GM23338 (cell line): ENCODE measurements at regions not wholly inside any gene's neighbourhood (a gene's known extent, or its start where the extent isn't known, plus 50 kb on each side); places are given as distances from the start of the nearest gene placed in this dataset.

ENCODE experiments used
- ATAC-seq: fragments of 200-7000 bp; cut with Tn5 transposase; 3 replicates; pipeline ENCODE4 v1.9.1; 2020
- DNase-seq: peaks from one replicate; pipeline ENCODE4 v3.0.0-alpha.2; 2015; ENCODE audit warnings: low spot score
- H2AFZ ChIP-seq: fragments of 200-600 bp; sonication (generic); 2 replicates; pipeline ENCODE4 v1.8.0; 2016; ENCODE audit warnings: antibody characterized with exemption, mild to moderate bottlenecking, moderate library complexity
- H3F3A ChIP-seq: fragments of 200-600 bp; sonication (generic); replicated peaks from 2 replicates; pipeline ENCODE4 v1.8.0; 2017; ENCODE audit warnings: antibody characterized with exemption, mixed run types, low read depth
- H3K27ac ChIP-seq: fragments of 200-600 bp; sonication (generic); 2 replicates; pipeline ENCODE4 v1.6.1; 2016; ENCODE audit warnings: low read depth
- H3K27me3 ChIP-seq: fragments of 200-600 bp; sonication (generic); 2 replicates; pipeline ENCODE4 v1.8.0; 2016; ENCODE audit warnings: mild to moderate bottlenecking, mixed run types, moderate library complexity; ENCODE audit not compliant: insufficient read depth
- H3K36me3 ChIP-seq: fragments of 200-600 bp; sonication (generic); 2 replicates; pipeline ENCODE4 v1.8.0; 2016; ENCODE audit warnings: mild to moderate bottlenecking; ENCODE audit not compliant: insufficient read depth
- H3K4me1 ChIP-seq: fragments of 200-600 bp; sonication (generic); 2 replicates; pipeline ENCODE4 v1.8.0; 2016; ENCODE audit warnings: mild to moderate bottlenecking, moderate library complexity; ENCODE audit not compliant: insufficient read depth
- H3K4me2 ChIP-seq: fragments of 200-600 bp; sonication (generic); 2 replicates; pipeline ENCODE4 v1.7.1; 2017; ENCODE audit warnings: mixed run types
- H3K4me3 ChIP-seq: fragments of 200-600 bp; sonication (generic); 2 replicates; pipeline ENCODE4 v1.6.1; 2016; ENCODE audit warnings: mixed run types
- H3K79me2 ChIP-seq: fragments of 200-600 bp; sonication (generic); replicated peaks from 2 replicates; pipeline ENCODE4 v1.8.0; 2017; ENCODE audit warnings: mild to moderate bottlenecking; ENCODE audit not compliant: insufficient read depth
- H3K9me2 ChIP-seq: fragments of 200-600 bp; sonication (generic); 2 replicates; pipeline ENCODE4 v1.8.0; 2017; ENCODE audit not compliant: insufficient read depth
- H4K20me1 ChIP-seq: fragments of 200-600 bp; sonication (generic); replicated peaks from 2 replicates; pipeline ENCODE4 v1.8.0; 2017; ENCODE audit warnings: mild to moderate bottlenecking; ENCODE audit not compliant: insufficient read depth
- H3K27ac Mint-ChIP-seq: 2 replicates; pipeline ENCODE4 v1.8.0; 2020; ENCODE audit warnings: inconsistent platforms, mild to moderate bottlenecking, moderate library complexity, mixed read lengths
- H3K27me3 Mint-ChIP-seq: 3 replicates; pipeline ENCODE4 v1.8.0; 2022; ENCODE audit warnings: low read depth, mild to moderate bottlenecking, moderate library complexity, mixed read lengths, inconsistent platforms; ENCODE audit not compliant: insufficient read depth, poor library complexity
- H3K36me3 Mint-ChIP-seq: 3 replicates; pipeline ENCODE4 v1.8.0; 2021; ENCODE audit warnings: low read depth, mild to moderate bottlenecking, inconsistent platforms, moderate library complexity, mixed read lengths
- H3K4me1 Mint-ChIP-seq: 3 replicates; pipeline ENCODE4 v1.8.0; 2020; ENCODE audit warnings: mild to moderate bottlenecking, inconsistent platforms, mixed read lengths
- H3K4me3 Mint-ChIP-seq: 3 replicates; pipeline ENCODE4 v1.8.0; 2021; ENCODE audit warnings: moderate library complexity, mild to moderate bottlenecking, inconsistent platforms, mixed read lengths
- H3K9me3 Mint-ChIP-seq: 3 replicates; pipeline ENCODE4 v1.8.0; 2020; ENCODE audit warnings: moderate library complexity, mild to moderate bottlenecking, inconsistent platforms, mixed read lengths
- CREB1 ChIP-seq: fragments of 250-450 bp; sonication (Bioruptor Pico); IDR thresholded peaks from 2 replicates; pipeline ENCODE4 v1.5.0; 2020; ENCODE audit warnings: low read depth, mild to moderate bottlenecking, moderate library complexity
- EZH2phosphoT487 ChIP-seq: fragments of 200-600 bp; sonication (generic); IDR thresholded peaks from one replicate; pipeline ENCODE4 v1.8.1; 2018; ENCODE audit warnings: antibody characterized with exemption; ENCODE audit not compliant: unreplicated experiment
- JUNB ChIP-seq: IDR thresholded peaks from one replicate; pipeline ENCODE4 v1.6.1; 2016; ENCODE audit warnings: antibody characterized with exemption; ENCODE audit not compliant: unreplicated experiment
- POLR2AphosphoS5 ChIP-seq: IDR thresholded peaks from 2 replicates; pipeline ENCODE4 v1.6.1; 2016; ENCODE audit warnings: antibody characterized with exemption, low read depth
- STAT1 ChIP-seq: IDR thresholded peaks from one replicate; pipeline ENCODE4 v1.6.1; 2016; ENCODE audit warnings: antibody characterized with exemption; ENCODE audit not compliant: unreplicated experiment
- ZNF331 ChIP-seq: fragments of 250-450 bp; sonication (Bioruptor Pico); IDR thresholded peaks from 2 replicates; pipeline ENCODE4 v1.5.0; 2020; ENCODE audit warnings: low read depth, mild to moderate bottlenecking, moderate library complexity
- TF ChIP-seq, protein P1 (sequence below): fragments of 250-450 bp; sonication (Bioruptor Pico); IDR thresholded peaks from 2 replicates; pipeline ENCODE4 v1.5.0; 2020; ENCODE audit warnings: mild to moderate bottlenecking, moderate library complexity
- TF ChIP-seq, protein P2 (sequence below): IDR thresholded peaks from one replicate; pipeline ENCODE4 v1.6.1; 2018; ENCODE audit warnings: antibody characterized with exemption; ENCODE audit not compliant: unreplicated experiment
- TF ChIP-seq, protein P3 (sequence below): IDR thresholded peaks from 2 replicates; pipeline ENCODE4 v1.6.1; 2016; ENCODE audit warnings: antibody characterized with exemption

DNA sequence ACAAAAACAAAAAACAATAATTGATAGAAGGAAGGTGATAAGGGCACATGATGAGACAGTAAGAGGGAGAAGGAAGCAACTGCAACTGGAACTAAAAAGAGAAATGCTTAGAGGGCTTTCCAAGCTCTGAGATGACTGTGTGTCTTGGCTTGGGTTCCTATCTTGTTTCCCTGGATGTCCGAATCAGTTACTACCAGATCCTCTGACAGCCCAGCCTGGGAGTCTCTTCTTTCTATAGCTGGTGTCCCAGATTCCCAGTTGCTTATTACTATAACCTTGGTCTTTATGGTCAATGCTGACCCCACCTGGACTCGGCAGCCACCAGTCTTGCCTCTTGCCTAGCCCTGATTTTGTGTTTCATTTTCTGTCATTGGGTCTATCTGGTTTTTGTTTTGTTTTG is 116.4 kb downstream of the RFC3 start:
- H3K27ac Mint-ChIP-seq, result peak overlapping the region; percentile 36
- no peaks in the 10 kb centered on the region for H4K20me1 ChIP-seq
- no peaks in the 10 kb centered on the region for H3K9me2 ChIP-seq
- no peaks in the 10 kb centered on the region for H3K27me3 ChIP-seq
- no peaks in the 10 kb centered on the region for H3F3A ChIP-seq
- H3K4me3 ChIP-seq, result no peak overlapping the region
- DNase-seq, result no peak
- peaks cover 36% of the 10 kb centered on the region for H3K4me1 ChIP-seq
- H3K36me3 ChIP-seq, result no peaks in the 10 kb centered on the region
- H3K9me3 Mint-ChIP-seq, result peaks cover 2% of the 10 kb centered on the region; the same call in 2 of the 3 replicates
- H2AFZ ChIP-seq, result no peak overlapping the region
- peaks cover 3% of the 10 kb centered on the region for H3K27me3 Mint-ChIP-seq
- H3K4me3 Mint-ChIP-seq, result no peak overlapping the region
- peaks cover 2% of the 10 kb centered on the region; the same call in 2 of the 3 replicates for H3K36me3 Mint-ChIP-seq
- no peak overlapping the region for H3K4me2 ChIP-seq
- no peak for TF ChIP-seq ZNF331
- TF ChIP-seq POLR2AphosphoS5, result no peak
- TF ChIP-seq, protein P1, sequence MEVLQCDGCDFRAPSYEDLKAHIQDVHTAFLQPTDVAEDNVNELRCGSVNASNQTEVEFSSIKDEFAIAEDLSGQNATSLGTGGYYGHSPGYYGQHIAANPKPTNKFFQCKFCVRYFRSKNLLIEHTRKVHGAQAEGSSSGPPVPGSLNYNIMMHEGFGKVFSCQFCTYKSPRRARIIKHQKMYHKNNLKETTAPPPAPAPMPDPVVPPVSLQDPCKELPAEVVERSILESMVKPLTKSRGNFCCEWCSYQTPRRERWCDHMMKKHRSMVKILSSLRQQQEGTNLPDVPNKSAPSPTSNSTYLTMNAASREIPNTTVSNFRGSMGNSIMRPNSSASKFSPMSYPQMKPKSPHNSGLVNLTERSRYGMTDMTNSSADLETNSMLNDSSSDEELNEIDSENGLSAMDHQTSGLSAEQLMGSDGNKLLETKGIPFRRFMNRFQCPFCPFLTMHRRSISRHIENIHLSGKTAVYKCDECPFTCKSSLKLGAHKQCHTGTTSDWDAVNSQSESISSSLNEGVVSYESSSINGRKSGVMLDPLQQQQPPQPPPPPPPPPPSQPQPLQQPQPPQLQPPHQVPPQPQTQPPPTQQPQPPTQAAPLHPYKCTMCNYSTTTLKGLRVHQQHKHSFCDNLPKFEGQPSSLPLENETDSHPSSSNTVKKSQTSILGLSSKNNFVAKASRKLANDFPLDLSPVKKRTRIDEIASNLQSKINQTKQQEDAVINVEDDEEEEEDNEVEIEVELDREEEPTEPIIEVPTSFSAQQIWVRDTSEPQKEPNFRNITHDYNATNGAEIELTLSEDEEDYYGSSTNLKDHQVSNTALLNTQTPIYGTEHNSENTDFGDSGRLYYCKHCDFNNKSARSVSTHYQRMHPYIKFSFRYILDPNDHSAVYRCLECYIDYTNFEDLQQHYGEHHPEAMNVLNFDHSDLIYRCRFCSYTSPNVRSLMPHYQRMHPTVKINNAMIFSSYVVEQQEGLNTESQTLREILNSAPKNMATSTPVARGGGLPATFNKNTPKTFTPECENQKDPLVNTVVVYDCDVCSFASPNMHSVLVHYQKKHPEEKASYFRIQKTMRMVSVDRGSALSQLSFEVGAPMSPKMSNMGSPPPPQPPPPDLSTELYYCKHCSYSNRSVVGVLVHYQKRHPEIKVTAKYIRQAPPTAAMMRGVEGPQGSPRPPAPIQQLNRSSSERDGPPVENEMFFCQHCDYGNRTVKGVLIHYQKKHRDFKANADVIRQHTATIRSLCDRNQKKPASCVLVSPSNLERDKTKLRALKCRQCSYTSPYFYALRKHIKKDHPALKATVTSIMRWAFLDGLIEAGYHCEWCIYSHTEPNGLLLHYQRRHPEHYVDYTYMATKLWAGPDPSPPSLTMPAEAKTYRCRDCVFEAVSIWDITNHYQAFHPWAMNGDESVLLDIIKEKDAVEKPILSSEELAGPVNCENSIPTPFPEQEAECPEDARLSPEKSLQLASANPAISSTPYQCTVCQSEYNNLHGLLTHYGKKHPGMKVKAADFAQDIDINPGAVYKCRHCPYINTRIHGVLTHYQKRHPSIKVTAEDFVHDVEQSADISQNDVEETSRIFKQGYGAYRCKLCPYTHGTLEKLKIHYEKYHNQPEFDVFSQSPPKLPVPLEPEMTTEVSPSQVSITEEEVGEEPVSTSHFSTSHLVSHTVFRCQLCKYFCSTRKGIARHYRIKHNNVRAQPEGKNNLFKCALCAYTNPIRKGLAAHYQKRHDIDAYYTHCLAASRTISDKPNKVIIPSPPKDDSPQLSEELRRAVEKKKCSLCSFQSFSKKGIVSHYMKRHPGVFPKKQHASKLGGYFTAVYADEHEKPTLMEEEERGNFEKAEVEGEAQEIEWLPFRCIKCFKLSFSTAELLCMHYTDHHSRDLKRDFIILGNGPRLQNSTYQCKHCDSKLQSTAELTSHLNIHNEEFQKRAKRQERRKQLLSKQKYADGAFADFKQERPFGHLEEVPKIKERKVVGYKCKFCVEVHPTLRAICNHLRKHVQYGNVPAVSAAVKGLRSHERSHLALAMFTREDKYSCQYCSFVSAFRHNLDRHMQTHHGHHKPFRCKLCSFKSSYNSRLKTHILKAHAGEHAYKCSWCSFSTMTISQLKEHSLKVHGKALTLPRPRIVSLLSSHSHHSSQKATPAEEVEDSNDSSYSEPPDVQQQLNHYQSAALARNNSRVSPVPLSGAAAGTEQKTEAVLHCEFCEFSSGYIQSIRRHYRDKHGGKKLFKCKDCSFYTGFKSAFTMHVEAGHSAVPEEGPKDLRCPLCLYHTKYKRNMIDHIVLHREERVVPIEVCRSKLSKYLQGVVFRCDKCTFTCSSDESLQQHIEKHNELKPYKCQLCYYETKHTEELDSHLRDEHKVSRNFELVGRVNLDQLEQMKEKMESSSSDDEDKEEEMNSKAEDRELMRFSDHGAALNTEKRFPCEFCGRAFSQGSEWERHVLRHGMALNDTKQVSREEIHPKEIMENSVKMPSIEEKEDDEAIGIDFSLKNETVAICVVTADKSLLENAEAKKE (CRISPR knock-in tag), result no peak
- TF ChIP-seq EZH2phosphoT487, result no peak
- TF ChIP-seq JUNB, result no peak
- no peak for TF ChIP-seq CREB1
- TF ChIP-seq, protein P2, sequence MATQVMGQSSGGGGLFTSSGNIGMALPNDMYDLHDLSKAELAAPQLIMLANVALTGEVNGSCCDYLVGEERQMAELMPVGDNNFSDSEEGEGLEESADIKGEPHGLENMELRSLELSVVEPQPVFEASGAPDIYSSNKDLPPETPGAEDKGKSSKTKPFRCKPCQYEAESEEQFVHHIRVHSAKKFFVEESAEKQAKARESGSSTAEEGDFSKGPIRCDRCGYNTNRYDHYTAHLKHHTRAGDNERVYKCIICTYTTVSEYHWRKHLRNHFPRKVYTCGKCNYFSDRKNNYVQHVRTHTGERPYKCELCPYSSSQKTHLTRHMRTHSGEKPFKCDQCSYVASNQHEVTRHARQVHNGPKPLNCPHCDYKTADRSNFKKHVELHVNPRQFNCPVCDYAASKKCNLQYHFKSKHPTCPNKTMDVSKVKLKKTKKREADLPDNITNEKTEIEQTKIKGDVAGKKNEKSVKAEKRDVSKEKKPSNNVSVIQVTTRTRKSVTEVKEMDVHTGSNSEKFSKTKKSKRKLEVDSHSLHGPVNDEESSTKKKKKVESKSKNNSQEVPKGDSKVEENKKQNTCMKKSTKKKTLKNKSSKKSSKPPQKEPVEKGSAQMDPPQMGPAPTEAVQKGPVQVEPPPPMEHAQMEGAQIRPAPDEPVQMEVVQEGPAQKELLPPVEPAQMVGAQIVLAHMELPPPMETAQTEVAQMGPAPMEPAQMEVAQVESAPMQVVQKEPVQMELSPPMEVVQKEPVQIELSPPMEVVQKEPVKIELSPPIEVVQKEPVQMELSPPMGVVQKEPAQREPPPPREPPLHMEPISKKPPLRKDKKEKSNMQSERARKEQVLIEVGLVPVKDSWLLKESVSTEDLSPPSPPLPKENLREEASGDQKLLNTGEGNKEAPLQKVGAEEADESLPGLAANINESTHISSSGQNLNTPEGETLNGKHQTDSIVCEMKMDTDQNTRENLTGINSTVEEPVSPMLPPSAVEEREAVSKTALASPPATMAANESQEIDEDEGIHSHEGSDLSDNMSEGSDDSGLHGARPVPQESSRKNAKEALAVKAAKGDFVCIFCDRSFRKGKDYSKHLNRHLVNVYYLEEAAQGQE, result no peak
- TF ChIP-seq STAT1, result no peak
- TF ChIP-seq, protein P3, sequence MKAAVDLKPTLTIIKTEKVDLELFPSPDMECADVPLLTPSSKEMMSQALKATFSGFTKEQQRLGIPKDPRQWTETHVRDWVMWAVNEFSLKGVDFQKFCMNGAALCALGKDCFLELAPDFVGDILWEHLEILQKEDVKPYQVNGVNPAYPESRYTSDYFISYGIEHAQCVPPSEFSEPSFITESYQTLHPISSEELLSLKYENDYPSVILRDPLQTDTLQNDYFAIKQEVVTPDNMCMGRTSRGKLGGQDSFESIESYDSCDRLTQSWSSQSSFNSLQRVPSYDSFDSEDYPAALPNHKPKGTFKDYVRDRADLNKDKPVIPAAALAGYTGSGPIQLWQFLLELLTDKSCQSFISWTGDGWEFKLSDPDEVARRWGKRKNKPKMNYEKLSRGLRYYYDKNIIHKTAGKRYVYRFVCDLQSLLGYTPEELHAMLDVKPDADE, result no peak
- H3K27ac ChIP-seq, result no peak overlapping the region
- H3K4me1 Mint-ChIP-seq, result peaks cover 53% of the 10 kb centered on the region
- H3K79me2 ChIP-seq, result no peaks in the 10 kb centered on the region
- ATAC-seq, result no peak
